Gastroesophageal sphincter (tissue), 3 donors: ENCODE measurements at regions not wholly inside any gene's neighbourhood (a gene's known extent, or its start where the extent isn't known, plus 50 kb on each side); places are given as distances from the start of the nearest gene placed in this dataset.

ENCODE experiments used
- CTCF ChIP-seq, 4 experiments: fragments of 200-600 bp in 2 of 4; fragments of 450-650 bp in 2 of 4; sonication (generic) in 1 of 4; IDR thresholded peaks; one replicate each; pipeline ENCODE4 v1.5.1; 2017 to 2019; ENCODE audit warnings: antibody characterized with exemption in 4 of 4, mild to moderate bottlenecking in 2 of 4, moderate library complexity in 2 of 4
- EP300 ChIP-seq: sonication (generic); formaldehyde crosslinking; IDR thresholded peaks from one replicate; pipeline ENCODE4 v1.6.1; 2017; ENCODE audit warnings: antibody characterized with exemption, mild to moderate bottlenecking
- POLR2A ChIP-seq, 2 donors: fragments of 450-650 bp; IDR thresholded peaks; one replicate each; pipeline ENCODE4 v1.6.1; 2017; ENCODE audit warnings: antibody characterized with exemption in 2 of 2, mild to moderate bottlenecking in 2 of 2, moderate library complexity in 1 of 2
- POLR2AphosphoS5 ChIP-seq: sonication (generic); formaldehyde crosslinking; IDR thresholded peaks from one replicate; pipeline ENCODE4 v1.6.1; 2017; ENCODE audit warnings: antibody characterized with exemption

GRCh38 chr5:128644863-128645262 is 106.8 kb upstream of the FBN2 start:
- TF ChIP-seq CTCF (IDR thresholded peaks at IDR 0.05), result no peak
- no peak for TF ChIP-seq POLR2A (IDR thresholded peaks at IDR 0.05)
- TF ChIP-seq POLR2AphosphoS5, result no peak
- TF ChIP-seq EP300, result no peak
